HEK293 (cell line): ENCODE measurements at regions not wholly inside any gene's neighbourhood (a gene's known extent, or its start where the extent isn't known, plus 50 kb on each side); places are given as distances from the start of the nearest gene placed in this dataset.

ENCODE experiments used
- CTCF ChIA-PET: fragments of 350-600 bp; formaldehyde crosslinking; extraction: SDS; loops from one replicate; lab custom pipeline; 2021; ENCODE audit warnings: antibody characterized with exemption; lab: Yijun Ruan, JAX
- POLR2A ChIA-PET: fragments of 300-600 bp; formaldehyde crosslinking; extraction: SDS; loops from one replicate; lab custom pipeline; 2020; ENCODE audit warnings: antibody characterized with exemption, inconsistent platforms; lab: Yijun Ruan, JAX
- H3K27ac ChIP-seq: fragments of 200-500 bp; sonication (Bioruptor generic); 2 replicates; pipeline ENCODE4 v1.5.1; 2014; ENCODE audit warnings: low read depth, low read length, control low read depth, inconsistent platforms; ENCODE audit errors: extremely low read depth
- H3K36me3 ChIP-seq, 2 experiments: fragments of 200-500 bp in 1 of 2; sonication (Bioruptor generic) in 1 of 2; 1 replicate in 1 of 2; 2 replicates in 1 of 2; pipeline ENCODE4 v1.5.1; 2014 to 2017; ENCODE audit warnings: inconsistent platforms in 2 of 2, low read length in 2 of 2; ENCODE audit not compliant: control insufficient read depth in 2 of 2, insufficient read depth in 1 of 2
- H3K4me1 ChIP-seq: fragments of 200-500 bp; sonication (Bioruptor generic); 2 replicates; pipeline ENCODE4 v1.5.1; 2014; ENCODE audit warnings: mild to moderate bottlenecking, low read length, inconsistent platforms; ENCODE audit not compliant: control insufficient read depth, insufficient read depth
- H3K4me3 ChIP-seq: 2 replicates; pipeline ENCODE4 v1.5.1; 2011; ENCODE audit warnings: low read depth, mild to moderate bottlenecking, control low read depth, low read length, moderate library complexity
- H3K9me3 ChIP-seq: fragments of 200-500 bp; sonication (Bioruptor generic); 2 replicates; pipeline ENCODE4 v1.5.1; 2014; ENCODE audit warnings: low read depth, low read length, inconsistent platforms; ENCODE audit not compliant: control insufficient read depth, insufficient read depth
- GLI4 ChIP-seq: fragments of 450-650 bp; formaldehyde crosslinking; IDR thresholded peaks from 2 replicates; pipeline ENCODE4 v1.5.1; 2016; ENCODE audit warnings: missing biosample characterization, missing genetic modification characterization
- HOXD13 ChIP-seq: sonication (generic); formaldehyde crosslinking; IDR thresholded peaks from 2 replicates; pipeline ENCODE4 v1.8.0; 2022; ENCODE audit warnings: missing genetic modification reagents, borderline replicate concordance
- SCRT2 ChIP-seq: fragments of 450-650 bp; formaldehyde crosslinking; IDR thresholded peaks from 2 replicates; pipeline ENCODE4 v1.5.1; 2016; ENCODE audit warnings: missing biosample characterization, missing genetic modification characterization
- YY1 ChIP-seq: fragments of 450-650 bp; formaldehyde crosslinking; IDR thresholded peaks from 2 replicates; pipeline ENCODE4 v1.5.1; 2018; ENCODE audit warnings: missing biosample characterization, missing genetic modification characterization
- ZBTB20 ChIP-seq: fragments of 450-650 bp; formaldehyde crosslinking; IDR thresholded peaks from 2 replicates; pipeline ENCODE4 v1.5.1; 2016; ENCODE audit warnings: missing biosample characterization, missing genetic modification characterization
- ZFP37 ChIP-seq: fragments of 450-650 bp; formaldehyde crosslinking; IDR thresholded peaks from 2 replicates; pipeline ENCODE4 v1.5.1; 2016; ENCODE audit warnings: missing biosample characterization, missing genetic modification characterization
- ZFP41 ChIP-seq: fragments of 450-650 bp; formaldehyde crosslinking; IDR thresholded peaks from 2 replicates; pipeline ENCODE4 v1.5.1; 2016; ENCODE audit warnings: missing biosample characterization, missing genetic modification characterization, borderline replicate concordance
- ZNF10 ChIP-seq: fragments of 450-650 bp; formaldehyde crosslinking; IDR thresholded peaks from 2 replicates; pipeline ENCODE4 v1.5.1; 2017; ENCODE audit warnings: missing biosample characterization, missing genetic modification characterization
- ZNF121 ChIP-seq: fragments of 450-650 bp; formaldehyde crosslinking; IDR thresholded peaks from 2 replicates; pipeline ENCODE4 v1.5.1; 2016; ENCODE audit warnings: missing biosample characterization, missing genetic modification characterization
- ZNF239 ChIP-seq: fragments of 450-650 bp; formaldehyde crosslinking; IDR thresholded peaks from 2 replicates; pipeline ENCODE4 v1.5.1; 2016; ENCODE audit warnings: missing biosample characterization, missing genetic modification characterization
- ZNF302 ChIP-seq: fragments of 450-650 bp; formaldehyde crosslinking; IDR thresholded peaks from 2 replicates; pipeline ENCODE4 v1.5.1; 2016; ENCODE audit warnings: missing biosample characterization, missing genetic modification characterization, low read depth
- ZNF416 ChIP-seq: fragments of 450-650 bp; formaldehyde crosslinking; IDR thresholded peaks from 2 replicates; pipeline ENCODE4 v1.5.1; 2016; ENCODE audit warnings: missing biosample characterization, missing genetic modification characterization
- ZNF660 ChIP-seq: fragments of 450-650 bp; IDR thresholded peaks from 2 replicates; pipeline ENCODE4 v1.5.1; 2018; ENCODE audit warnings: missing biosample characterization, mild to moderate bottlenecking, missing genetic modification characterization
- ZNF707 ChIP-seq: fragments of 450-650 bp; formaldehyde crosslinking; IDR thresholded peaks from 2 replicates; pipeline ENCODE4 v1.5.1; 2016; ENCODE audit warnings: missing biosample characterization, missing genetic modification characterization
- TF ChIP-seq, protein P1 (sequence below): fragments of 450-650 bp; formaldehyde crosslinking; IDR thresholded peaks from 2 replicates; pipeline ENCODE4 v1.5.1; 2016; ENCODE audit warnings: missing biosample characterization, missing genetic modification characterization
- TF ChIP-seq, protein P2 (sequence below): fragments of 450-650 bp; formaldehyde crosslinking; IDR thresholded peaks from 2 replicates; pipeline ENCODE4 v1.5.1; 2016; ENCODE audit warnings: missing biosample characterization, missing genetic modification characterization
- TF ChIP-seq, protein P3 (sequence below): fragments of 450-650 bp; formaldehyde crosslinking; IDR thresholded peaks from 2 replicates; pipeline ENCODE4 v1.5.1; 2016; ENCODE audit warnings: missing biosample characterization, missing genetic modification characterization
- TF ChIP-seq, protein P4 (sequence below): fragments of 450-650 bp; formaldehyde crosslinking; IDR thresholded peaks from 2 replicates; pipeline ENCODE4 v1.5.1; 2017; ENCODE audit warnings: missing biosample characterization, missing genetic modification characterization

DNA sequence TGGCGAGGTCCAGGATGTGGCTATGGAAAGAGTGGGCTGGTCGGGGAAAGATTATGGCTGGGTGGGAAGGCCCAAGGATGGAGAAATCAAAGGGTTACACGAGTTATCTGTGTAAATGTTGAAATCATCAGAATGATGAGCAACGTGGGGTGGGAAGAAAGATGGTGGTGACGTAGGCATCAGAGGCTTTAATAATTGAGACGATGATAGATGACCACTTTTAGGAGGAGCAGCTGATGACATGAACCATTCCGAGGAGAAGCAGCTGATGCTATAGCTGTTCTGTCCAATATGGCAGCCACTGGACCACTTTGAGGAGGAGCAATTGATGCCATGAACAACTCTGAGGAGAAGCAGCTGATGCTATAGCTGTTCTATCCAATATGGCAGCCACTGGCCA, 141.2 kb downstream of the USP31 start:
- Histone ChIP-seq H3K36me3 (no peaks in the 10 kb centered on the region), H3K9me3 (no peaks in the 10 kb centered on the region), H3K27ac (no peak overlapping the region)
- TF ChIP-seq ZFP41 (no peak), ZNF121 (no peak), ZNF416 (tag by site-specific recombination) (no peak), ZNF10 (tag by site-specific recombination) (no peak), ZFP37 (tag by site-specific recombination) (no peak)
- TF ChIP-seq, protein P1, sequence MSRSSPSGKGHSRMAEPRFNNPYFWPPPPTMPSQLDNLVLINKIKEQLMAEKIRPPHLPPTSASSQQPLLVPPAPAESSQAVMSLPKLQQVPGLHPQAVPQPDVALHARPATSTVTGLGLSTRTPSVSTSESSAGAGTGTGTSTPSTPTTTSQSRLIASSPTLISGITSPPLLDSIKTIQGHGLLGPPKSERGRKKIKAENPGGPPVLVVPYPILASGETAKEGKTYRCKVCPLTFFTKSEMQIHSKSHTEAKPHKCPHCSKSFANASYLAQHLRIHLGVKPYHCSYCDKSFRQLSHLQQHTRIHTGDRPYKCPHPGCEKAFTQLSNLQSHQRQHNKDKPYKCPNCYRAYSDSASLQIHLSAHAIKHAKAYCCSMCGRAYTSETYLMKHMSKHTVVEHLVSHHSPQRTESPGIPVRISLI (tag by site-specific recombination): no peak
- TF ChIP-seq, protein P2, sequence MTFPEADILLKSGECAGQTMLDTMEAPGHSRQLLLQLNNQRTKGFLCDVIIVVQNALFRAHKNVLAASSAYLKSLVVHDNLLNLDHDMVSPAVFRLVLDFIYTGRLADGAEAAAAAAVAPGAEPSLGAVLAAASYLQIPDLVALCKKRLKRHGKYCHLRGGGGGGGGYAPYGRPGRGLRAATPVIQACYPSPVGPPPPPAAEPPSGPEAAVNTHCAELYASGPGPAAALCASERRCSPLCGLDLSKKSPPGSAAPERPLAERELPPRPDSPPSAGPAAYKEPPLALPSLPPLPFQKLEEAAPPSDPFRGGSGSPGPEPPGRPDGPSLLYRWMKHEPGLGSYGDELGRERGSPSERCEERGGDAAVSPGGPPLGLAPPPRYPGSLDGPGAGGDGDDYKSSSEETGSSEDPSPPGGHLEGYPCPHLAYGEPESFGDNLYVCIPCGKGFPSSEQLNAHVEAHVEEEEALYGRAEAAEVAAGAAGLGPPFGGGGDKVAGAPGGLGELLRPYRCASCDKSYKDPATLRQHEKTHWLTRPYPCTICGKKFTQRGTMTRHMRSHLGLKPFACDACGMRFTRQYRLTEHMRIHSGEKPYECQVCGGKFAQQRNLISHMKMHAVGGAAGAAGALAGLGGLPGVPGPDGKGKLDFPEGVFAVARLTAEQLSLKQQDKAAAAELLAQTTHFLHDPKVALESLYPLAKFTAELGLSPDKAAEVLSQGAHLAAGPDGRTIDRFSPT (tag by site-specific recombination): no peak
- TF ChIP-seq, all 188 proteins: peak for 0
- no peak overlapping the region for H3K4me3 ChIP-seq
- ChIA-PET POLR2A (no interaction called here), CTCF (interaction anchor here (0.7 kb wide), 1 partner anchor 1290 kb away, joined by 4 read pairs; no protein-coding TSS in a partner anchor)
- H3K4me1 ChIP-seq: no peaks in the 10 kb centered on the region

DNA sequence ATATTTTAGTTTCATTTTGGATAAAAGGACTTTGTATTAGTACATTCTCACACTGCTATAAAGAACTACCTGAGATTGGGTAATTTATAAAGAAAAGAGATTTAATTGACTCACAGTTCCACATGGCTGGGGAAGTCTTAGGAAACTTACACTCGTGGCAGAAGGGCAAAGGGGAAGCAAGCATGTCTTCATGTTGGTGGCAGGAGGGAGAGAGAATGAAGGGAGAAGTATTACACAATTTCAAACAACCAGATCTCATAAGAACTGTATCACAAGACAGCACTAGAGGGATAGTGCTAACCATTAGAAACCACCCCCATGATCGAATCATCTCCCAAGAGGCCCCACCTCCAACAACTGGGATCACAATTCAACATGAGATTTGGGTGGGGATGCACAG, 142.9 kb downstream of the USP31 start:
- TF ChIP-seq ZNF707: no peak
- no peak for TF ChIP-seq ZNF660 (tag by site-specific recombination)
- no peak for TF ChIP-seq GLI4
- TF ChIP-seq ZNF239: no peak
- TF ChIP-seq ZNF302 (tag by site-specific recombination): no peak
- TF ChIP-seq HOXD13 (CRISPR knock-in tag): no peak
- no peak for TF ChIP-seq YY1 (tag by site-specific recombination)
- TF ChIP-seq ZBTB20 (tag by site-specific recombination): no peak
- TF ChIP-seq, protein P3, sequence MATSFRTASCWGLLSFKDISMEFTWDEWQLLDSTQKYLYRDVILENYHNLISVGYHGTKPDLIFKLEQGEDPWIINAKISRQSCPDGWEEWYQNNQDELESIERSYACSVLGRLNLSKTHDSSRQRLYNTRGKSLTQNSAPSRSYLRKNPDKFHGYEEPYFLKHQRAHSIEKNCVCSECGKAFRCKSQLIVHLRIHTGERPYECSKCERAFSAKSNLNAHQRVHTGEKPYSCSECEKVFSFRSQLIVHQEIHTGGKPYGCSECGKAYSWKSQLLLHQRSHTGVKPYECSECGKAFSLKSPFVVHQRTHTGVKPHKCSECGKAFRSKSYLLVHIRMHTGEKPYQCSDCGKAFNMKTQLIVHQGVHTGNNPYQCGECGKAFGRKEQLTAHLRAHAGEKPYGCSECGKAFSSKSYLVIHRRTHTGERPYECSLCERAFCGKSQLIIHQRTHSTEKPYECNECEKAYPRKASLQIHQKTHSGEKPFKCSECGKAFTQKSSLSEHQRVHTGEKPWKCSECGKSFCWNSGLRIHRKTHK (tag by site-specific recombination): no peak
- TF ChIP-seq, protein P4, sequence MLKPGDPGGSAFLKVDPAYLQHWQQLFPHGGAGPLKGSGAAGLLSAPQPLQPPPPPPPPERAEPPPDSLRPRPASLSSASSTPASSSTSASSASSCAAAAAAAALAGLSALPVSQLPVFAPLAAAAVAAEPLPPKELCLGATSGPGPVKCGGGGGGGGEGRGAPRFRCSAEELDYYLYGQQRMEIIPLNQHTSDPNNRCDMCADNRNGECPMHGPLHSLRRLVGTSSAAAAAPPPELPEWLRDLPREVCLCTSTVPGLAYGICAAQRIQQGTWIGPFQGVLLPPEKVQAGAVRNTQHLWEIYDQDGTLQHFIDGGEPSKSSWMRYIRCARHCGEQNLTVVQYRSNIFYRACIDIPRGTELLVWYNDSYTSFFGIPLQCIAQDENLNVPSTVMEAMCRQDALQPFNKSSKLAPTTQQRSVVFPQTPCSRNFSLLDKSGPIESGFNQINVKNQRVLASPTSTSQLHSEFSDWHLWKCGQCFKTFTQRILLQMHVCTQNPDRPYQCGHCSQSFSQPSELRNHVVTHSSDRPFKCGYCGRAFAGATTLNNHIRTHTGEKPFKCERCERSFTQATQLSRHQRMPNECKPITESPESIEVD (tag by site-specific recombination): no peak
- TF ChIP-seq SCRT2 (tag by site-specific recombination): no peak
- Histone ChIP-seq H3K4me3 (no peak overlapping the region), H3K36me3 (no peaks in the 10 kb centered on the region), H3K9me3 (no peaks in the 10 kb centered on the region), H3K27ac (no peak overlapping the region), H3K4me1 (no peaks in the 10 kb centered on the region)
- CTCF ChIA-PET: interaction anchor here (0.7 kb wide), 1 partner anchor 335 kb away, joined by 3 read pairs; no protein-coding TSS in a partner anchor
- POLR2A ChIA-PET: no interaction called here
